GM18858 (cell line): ENCODE measurements at regions not wholly inside any gene's neighbourhood (a gene's known extent, or its start where the extent isn't known, plus 50 kb on each side); places are given as distances from the start of the nearest gene placed in this dataset.

Source experiments
- ATAC-seq: cut with Tn5 transposase; IDR thresholded peaks from one replicate; pipeline ENCODE4 v1.9.1; 2021; ENCODE audit not compliant: unreplicated experiment

DNA sequence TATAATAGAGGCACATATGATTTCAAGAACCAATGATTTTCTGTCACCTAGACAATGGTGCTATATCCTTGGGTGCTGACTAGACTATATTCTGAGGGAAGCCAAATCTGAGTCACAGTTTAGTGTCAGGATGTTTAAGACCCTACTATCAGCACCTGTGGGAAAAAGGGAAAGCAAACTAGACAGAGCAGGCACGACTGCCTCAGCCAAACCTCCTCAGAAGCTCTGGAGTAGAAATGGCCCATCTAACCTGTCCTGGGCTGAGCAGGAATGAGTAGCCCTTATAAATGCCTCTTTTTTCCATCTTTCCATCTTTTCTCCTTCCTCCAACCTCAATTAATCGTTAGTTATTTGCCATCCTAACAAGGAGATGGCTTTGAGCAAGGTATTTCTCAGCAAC is 80.4 kb upstream of the TECRL start:
- ATAC-seq, result no peak

DNA sequence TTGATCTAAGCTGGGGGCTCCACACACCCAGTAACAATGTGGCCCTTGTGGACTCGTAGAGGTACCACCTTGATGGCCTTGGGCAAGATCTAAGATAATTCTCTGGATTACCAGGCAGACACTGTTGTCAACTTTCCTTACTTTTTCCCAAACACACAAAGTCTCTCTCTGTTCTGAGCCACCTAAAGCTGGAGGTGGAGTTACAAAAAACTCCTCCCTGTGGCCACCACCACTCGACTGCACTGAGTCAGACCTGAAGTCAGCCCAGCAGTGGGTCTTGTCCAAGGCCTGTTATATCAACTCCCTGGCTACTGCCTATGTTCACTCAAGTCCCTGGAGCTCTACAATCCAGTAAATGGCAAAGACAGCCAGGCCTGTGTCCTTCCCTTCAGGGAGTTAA is 70.1 kb upstream of the TECRL start:
- ATAC-seq, result no peak

DNA sequence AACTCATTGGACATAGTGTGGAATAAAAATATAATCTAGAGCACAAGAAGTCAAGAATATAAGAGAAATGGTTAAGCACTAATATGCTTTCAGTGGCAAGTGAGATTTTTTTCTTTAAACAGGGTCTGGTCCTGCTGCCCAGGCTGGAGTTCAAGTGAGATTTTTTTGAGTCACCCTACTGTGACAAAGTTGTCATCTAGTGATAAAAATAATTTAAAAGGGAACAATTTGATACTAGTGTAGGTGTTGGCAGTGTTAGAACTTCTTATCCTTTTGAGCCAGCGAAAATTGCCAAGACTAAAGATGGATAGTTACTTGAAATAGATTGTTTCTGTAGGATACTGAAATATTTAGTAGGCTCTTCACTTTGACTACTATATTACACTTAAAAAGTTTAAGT is 67.9 kb upstream of the TECRL start:
- ATAC-seq, result no peak

DNA sequence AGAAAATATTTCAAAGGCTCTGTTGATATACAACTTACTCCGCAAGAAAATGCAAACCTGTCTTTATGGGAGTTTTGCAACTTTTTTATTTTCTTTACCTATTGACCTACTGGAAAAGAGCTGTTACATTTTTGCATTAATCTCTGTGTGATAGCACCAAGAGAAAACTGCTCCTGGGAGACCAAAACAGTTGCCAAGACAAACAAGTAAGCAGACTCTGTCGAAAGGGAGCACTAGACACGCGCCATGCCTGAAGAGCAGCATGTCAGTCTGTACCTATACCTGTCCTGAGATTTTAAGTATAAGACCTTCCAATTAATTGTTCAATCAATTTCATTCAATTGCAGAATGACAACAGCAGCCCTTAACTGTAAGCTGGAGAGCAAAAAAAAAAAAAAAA is 56.0 kb upstream of the TECRL start:
- no peak for ATAC-seq

DNA sequence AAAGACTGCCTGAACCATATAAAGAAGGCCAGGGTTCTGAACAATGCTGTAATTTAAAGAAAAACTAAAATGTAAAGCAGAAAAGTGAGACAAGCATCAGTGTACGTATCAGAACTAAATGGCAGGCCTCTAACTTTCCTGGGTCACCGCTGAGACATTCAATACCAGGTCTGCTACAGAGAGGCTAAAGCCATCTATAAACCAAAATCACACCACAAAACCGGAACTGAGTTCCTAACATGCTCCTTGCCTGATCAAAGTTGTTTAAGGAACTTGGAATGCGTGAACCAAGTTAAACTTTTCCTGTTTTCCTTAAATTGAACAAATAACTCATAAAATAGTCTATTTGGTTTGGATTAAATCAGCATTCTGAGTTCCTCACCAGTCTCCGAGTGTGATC is 55.3 kb upstream of the TECRL start:
- no peak for ATAC-seq
